Fibroblast of lung (primary cell): ENCODE measurements at regions not wholly inside any gene's neighbourhood (a gene's known extent, or its start where the extent isn't known, plus 50 kb on each side); places are given as distances from the start of the nearest gene placed in this dataset.

Experiments
- EZH2 ChIP-seq: IDR thresholded peaks from 2 replicates; pipeline ENCODE4 v1.5.1; 2012; ENCODE audit warnings: low read length, control low read depth, mild to moderate bottlenecking; ENCODE audit errors: missing control alignments
- TF ChIP-seq, protein P1 (sequence below), 2 donors: IDR thresholded peaks in 1 of 2; conservative IDR thresholded peaks in 1 of 2; 1 replicate in 1 of 2; 2 replicates in 1 of 2; pipeline ENCODE4 v1.5.1; 2011 to 2012; ENCODE audit warnings: low read length in 2 of 2, control low read depth in 1 of 2, inconsistent platforms in 1 of 2, low read depth in 1 of 2, mild to moderate bottlenecking in 1 of 2

GRCh38 chr7:118753479-118753878 lies 529.0 kb downstream of the ANKRD7 start:
- TF ChIP-seq, protein P1, sequence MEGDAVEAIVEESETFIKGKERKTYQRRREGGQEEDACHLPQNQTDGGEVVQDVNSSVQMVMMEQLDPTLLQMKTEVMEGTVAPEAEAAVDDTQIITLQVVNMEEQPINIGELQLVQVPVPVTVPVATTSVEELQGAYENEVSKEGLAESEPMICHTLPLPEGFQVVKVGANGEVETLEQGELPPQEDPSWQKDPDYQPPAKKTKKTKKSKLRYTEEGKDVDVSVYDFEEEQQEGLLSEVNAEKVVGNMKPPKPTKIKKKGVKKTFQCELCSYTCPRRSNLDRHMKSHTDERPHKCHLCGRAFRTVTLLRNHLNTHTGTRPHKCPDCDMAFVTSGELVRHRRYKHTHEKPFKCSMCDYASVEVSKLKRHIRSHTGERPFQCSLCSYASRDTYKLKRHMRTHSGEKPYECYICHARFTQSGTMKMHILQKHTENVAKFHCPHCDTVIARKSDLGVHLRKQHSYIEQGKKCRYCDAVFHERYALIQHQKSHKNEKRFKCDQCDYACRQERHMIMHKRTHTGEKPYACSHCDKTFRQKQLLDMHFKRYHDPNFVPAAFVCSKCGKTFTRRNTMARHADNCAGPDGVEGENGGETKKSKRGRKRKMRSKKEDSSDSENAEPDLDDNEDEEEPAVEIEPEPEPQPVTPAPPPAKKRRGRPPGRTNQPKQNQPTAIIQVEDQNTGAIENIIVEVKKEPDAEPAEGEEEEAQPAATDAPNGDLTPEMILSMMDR (conservative IDR thresholded peaks at IDR 0.05 in 1 of 2, IDR thresholded peaks at IDR 0.05 in 1 of 2; ENCODE audit: low read depth in 1 of 2, low read length in 2 of 2): no peak
- no peak for TF ChIP-seq EZH2
